Fibroblast of peridontal ligament (primary cell): ENCODE measurements at regions not wholly inside any gene's neighbourhood (a gene's known extent, or its start where the extent isn't known, plus 50 kb on each side); places are given as distances from the start of the nearest gene placed in this dataset.

Source experiments
- DNase-seq: peaks from one replicate; pipeline ENCODE4 v3.0.0-alpha.2; 2010; ENCODE audit errors: extremely low read depth

DNA sequence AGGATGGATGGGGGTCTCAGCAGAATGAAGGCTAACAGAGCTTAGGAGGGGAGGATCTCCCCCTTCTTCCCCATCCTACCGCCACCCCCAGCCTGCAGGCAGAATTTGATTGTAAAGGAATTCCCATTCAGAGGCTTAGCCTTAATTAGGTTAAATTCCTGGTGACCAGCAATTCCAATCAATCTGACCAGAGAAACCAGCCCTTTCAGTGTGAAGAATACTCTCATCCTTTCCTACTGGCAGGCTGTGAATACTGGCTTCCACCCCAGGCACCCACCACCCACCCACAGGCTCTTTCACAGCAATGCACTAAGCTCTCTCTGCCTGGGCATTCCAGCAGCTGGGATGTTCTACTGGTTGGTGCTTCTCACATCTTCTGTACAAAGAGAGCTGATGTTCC, 137.9 kb upstream of the LYZL1 start:
- no peak for DNase-seq

DNA sequence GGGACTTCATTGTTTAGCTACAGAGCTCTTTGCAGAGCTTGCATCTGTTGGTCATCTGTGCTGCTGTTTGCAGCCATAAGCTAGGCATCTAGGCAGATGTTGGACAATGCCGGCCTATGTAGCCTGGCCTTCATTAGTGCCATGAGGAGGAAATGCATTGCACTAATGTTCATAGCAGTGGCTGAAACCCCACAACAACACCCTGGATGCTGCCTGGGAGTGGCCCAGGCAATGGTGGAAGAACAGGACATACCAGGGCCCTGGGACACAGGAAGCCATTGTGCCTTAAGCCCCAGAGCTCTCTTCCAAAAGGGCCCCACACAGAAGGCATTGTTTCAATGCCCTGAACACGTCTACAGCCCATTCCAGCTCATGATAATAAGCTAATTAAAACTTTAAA, 131.5 kb upstream of the LYZL1 start:
- DNase-seq = no peak

DNA sequence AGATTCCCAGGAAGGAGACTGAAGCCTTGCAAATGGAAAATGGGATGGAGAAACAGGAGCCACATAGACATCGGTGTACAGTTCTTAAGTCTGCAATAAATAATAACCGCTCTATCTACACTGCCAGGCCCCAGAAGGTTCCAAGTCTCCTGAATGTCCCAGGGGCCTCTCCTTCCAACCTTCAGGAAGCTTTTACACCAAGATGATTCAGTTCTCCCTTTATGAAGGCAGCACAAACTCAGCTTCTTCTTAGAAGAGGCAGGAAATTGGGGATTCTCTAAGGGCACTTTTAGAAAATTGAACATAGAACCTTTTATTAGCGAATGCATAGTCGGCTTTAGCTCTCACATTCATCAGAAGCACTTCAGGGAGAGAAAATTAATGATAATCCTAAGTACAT, 130.8 kb upstream of the LYZL1 start:
- no peak for DNase-seq

DNA sequence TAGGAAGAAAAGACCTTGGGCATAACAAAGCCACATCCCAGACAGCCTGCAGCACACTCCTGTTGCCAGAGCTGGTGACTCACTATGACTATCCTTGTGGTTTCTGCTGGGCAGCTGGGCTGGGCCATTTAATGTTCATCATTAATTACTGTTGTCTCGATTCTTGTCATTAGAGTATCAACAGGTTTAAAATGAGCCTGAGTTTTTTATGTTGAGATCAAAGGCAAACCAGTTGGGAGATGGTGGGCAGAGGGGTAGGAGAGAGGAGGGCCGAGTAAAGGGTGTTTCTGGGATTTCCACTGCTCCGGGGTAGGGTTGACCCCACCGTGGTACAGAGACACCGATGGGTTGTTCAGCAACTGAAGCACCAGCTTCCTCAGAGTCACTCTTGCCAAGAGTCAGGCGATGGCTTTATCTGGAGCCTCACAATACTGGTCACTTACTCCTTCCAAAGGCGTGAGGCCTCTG, 128.7 kb upstream of the LYZL1 start:
- peak; percentile 70 for DNase-seq

DNA sequence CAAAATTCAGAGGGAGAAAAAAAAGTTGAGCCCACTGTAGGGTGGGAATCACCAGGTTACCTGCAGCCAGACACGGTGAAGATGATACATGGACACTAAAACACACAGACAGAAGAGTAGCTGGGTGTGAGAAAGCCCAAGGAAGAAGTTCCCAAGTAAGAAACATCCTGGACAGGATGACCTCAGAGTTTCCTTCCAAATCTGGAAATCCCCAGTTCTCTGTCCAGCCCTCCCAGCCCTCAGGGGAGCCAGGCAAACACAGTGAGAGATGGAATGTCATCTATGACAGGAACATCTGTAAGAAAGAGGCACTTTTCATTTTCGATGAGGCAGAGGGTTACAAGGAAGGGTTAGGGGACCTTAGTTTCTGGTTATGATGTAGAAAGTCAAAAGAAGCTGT, 125.1 kb upstream of the LYZL1 start:
- peak; percentile 70 for DNase-seq

DNA sequence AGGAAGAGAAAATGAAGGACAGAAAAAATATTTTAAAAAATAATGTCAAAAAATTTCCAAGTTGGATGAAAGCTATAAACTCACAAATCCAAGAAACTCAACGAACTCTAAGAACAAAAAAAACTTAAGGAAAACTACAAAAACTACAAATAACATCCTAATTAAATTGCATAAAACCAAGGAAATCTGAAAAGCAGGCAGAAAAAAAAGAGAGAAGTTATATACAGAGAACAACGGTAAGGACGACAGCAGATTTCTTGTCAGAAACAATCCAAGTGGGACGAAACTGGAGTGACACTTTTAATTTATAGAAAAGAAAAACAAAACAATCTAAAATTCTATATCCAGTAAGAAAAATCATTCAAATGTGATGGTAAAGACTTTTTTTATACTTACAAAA, 122.2 kb upstream of the LYZL1 start:
- DNase-seq = no peak

DNA sequence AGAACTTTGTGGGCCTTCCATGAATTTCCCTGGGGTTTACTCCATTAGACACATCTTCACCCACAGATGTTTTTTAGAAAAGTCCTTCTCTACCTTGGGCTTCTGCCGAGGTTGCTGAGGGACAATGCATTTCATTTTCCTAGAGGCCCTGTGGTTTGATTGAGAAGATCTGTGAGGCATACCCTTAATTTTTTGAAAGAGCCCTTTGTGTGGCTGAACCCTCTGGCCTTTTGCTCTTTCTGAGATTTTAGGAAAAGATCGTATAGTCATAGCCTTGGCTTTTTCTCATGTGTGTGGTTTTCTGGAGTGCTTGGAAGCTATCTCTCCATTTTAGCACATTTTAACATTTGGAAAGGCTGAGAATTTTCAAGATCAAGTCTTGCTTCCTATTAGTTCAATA, 119.8 kb upstream of the LYZL1 start:
- DNase-seq = no peak

DNA sequence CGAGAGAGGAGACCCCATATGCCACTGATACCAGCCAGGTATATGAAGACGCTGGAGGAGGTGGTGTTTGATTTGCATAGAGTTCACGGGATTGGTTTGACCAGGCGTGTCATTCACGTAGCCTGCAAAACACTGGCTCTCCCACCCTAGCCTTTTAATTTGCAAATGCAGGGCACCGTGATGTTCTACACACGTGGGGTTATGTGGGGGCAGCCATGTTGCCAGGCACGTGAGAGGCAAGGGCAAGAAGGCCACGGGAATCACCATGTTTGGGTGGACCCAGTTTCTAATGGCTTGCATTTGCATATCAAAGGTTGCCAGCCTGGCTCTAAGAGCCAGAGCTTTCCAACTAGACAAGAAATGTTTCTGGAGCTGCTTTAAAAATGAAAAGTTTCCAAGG, 117.2 kb upstream of the LYZL1 start:
- no peak for DNase-seq

DNA sequence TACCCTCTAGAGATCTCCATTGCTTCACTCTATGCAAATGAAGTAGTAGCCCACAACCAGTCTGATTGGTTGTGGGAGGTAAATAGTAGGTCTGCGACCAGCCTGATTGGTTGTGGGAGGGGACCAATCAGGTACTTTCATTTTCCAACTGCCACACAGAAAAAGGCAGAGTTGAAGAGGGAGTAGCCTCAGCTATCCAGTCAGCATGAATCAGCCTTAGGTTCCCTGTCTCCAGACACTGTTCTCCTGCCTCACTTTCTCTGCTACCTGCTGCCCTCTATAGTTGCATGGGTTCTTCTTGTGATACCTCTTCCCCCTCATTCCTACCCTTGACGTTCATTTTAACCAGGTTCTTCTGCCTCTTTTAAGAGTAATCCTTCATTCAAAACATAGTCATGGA, 114.5 kb upstream of the LYZL1 start:
- no peak for DNase-seq

DNA sequence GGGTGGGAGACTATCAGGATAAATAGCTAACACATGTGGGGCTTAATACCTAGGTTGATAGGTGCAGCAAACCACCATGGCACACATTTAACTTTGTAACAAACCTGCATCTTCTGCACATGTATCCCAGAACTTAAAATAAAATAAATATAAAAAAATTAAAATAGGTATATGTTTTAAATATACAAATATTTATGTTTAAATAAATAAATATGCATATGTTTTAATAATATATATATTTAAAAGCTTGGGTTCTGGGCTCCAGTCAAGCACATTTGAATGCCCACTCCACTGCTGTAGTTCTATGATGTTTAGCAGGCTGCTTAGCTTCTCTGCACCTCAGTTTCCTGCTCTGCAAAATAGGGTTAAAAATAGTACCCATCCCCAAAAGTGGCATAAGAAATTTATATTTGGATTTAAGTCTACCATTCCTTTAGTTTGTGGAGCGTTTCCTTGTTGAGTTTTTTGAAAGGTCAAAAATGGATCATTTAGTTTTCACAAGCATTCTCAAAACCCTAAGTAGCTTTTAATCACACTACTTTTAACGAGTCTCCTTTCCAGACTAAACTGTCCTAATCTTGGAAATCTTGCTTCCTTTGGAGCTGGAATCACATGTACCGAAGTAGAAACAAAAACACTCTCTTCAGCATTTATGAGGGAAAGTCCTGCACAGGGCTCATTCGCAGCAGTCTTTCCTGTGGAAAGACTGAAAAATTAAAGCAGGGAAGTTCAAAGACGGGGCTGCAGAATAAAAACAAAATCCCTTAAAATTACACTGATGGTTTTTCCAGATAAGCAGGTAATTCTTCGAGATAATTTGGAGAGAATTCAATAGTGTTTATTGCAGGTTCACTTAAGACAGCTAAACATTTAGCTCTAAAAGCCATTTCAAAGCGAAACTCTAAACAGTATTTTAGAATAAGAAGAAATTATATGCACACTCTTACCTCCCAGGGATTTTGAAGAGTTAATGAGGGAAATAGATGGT, 111.7 kb upstream of the LYZL1 start:
- DNase-seq = no peak

DNA sequence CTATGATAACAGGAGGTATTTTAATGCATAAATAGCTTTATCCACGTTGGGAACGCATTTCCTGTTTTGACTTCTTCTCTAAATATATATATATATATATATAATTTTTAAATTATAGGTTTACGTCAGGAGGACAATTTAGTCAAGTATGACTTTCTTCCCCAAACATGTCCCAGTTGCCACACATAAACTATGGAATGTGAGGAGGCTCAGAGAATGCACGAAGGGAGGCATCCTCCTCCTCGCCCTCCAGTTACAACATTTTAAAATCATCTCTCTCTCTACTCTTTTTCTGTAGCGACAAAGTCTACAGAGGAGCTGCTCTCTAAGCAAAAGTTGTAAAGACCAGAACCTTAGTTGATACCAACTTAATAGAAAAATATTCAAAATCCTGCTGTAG, 106.9 kb upstream of the LYZL1 start:
- DNase-seq = peak; percentile 61

DNA sequence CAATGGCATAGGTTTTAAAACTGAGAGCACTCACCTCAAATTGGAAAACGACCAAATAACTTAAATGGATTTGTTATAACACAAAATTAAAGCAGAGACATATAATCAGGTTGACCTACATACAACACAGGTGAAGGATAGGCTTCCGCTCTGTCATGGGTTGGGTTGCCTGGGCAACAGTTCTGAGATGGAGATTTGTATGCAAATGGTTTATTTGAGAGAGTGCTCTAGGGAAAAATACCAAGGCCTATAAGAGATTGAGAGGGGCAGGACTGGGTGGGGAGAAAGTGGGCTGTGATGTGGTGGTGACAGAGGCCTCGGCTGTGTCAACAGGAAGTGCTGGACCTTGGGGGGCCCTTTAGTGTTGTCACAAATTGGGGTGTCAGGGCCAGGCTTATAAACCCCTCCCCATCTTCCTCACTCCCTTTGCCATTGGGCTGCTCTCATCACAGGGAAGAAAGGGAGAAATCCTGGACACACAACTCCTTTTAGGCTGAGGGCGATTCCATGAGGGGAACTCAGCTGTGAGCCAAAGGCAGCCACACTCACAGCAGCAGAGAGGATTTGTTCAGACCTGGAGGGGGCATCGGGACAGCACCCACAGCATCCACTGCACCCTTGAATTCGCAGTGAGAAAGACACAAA, 105.4 kb upstream of the LYZL1 start:
- no peak for DNase-seq

DNA sequence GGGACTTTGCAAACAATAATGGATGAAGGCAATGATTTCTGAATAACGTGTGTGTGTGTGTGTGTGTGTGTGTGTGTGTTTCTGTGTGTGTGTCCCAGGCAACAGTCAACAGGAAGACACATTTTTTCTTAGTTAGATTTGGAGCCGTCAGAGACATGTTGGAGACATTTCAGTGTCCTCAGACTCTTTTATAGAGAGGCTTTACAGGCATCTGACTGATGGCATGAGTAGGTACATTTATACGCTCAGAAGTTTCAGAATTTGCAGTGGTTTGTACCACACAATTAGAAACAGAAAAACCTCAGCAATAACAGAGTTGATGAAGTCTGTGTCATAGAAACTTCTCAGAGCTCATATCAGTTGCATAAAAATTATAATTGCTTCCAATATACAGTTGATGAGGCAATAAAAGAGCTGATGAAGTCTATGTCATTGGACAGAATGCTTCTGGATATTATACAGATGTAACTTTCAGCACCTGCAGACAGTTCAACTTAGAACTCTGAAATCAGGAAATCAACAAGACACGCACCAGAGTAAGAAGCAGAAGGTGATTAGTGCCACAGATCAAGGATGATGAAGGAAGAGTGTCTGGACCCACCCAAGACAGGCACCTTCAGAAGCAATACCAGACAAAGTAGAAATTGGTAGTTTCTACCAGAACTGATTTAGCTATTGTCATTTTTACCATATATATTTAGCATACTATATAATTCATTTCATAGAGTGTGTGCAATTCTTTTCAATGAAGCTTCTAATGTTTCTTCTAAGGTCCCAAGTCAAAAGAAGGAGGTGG, 104.5 kb upstream of the LYZL1 start:
- DNase-seq = peak; percentile 21

DNA sequence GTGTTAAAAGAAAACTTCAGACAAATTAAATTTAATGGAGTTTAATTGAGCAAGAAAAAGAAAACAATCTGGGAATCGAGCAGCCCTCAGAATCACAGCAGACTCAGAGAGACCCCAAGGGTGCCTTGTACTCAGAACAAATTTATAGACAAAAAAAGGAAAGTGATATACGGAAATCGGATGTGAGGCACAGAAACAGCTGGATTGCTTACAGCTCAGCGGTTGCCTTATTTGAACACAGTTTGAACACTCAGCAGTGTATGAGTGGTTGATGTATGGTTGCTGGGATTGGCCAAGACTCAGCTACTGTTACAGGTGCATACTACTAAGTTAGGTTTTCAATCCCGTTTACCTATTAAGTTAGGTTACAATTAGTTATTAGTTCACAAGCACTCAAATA, 103.8 kb upstream of the LYZL1 start:
- no peak for DNase-seq

DNA sequence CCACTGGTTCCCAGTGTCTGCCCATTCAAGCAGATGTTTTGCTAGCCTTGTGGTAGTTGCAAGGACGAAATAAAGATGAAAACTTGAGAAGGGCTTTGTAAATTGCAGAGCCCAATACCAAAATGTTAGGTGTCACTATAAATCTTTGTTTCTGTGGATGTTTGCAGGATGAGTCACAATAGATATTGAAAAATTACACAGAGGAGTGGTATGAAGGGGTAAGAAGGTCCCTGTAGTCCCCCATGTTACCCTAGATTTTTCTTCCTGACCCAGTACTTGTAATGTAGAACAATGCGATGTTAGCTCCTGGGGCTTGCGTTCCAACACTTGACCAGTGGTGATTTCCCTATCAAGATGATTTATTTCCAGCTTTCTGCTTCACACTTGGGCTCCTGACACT, 102.6 kb upstream of the LYZL1 start:
- no peak for DNase-seq

DNA sequence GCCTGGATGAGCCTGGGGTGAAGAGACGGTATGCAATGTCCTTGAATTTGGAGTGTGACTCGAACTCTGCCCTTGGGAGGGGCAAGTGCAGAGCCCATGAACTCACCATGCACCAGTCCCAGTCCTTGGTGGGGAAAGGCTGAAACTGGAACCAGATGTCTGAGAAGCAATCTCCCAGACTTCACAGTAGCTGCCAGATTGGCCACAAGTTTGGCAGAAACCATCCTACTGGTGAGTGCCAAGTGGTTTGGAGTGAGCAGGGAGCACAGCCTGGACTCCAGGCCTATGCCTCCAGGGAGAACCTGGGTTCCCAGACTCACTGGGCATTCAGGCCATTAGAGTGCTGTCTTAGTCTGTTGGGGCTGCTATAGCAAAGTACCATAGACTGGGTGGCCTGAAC, 99.6 kb upstream of the LYZL1 start:
- DNase-seq = peak; percentile 98

DNA sequence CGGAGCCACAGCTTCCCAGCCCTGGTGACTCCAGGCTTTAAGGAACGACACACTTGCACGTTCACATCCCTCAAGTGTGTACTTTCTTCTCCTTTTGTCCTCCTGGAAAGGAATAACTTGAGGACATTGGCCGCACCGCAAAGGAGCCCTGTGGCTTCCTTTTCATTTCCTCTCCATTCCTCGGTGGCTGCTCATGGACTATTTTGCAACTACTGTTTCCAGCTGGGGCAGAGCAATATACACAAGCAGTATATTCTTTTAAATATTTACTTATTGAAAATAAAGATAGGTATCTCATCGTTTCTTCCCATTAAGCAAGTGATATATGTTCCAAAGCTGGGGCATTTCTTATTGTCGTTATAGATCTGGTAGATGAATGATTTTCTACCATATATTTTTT, 97.2 kb upstream of the LYZL1 start:
- peak; percentile 62 for DNase-seq

DNA sequence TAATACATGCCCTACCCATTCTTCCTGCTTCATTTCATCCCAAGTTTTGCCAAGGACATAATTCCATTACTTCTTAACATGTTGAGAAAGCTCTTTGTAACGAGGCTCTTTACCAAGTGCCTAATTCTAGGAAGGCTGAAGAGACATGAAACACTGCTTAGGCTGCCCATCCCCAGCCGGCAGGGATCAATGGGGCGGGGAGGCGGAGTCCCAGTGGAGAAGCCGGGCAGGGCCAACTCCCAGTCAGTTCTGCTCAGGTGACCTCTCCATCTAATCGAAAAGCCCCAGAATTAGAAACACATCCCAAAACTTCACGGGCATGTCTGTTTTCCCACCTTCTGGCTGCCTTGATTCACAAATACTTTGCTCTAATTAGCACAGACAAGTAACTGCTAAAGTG, 89.5 kb upstream of the LYZL1 start:
- DNase-seq = no peak

DNA sequence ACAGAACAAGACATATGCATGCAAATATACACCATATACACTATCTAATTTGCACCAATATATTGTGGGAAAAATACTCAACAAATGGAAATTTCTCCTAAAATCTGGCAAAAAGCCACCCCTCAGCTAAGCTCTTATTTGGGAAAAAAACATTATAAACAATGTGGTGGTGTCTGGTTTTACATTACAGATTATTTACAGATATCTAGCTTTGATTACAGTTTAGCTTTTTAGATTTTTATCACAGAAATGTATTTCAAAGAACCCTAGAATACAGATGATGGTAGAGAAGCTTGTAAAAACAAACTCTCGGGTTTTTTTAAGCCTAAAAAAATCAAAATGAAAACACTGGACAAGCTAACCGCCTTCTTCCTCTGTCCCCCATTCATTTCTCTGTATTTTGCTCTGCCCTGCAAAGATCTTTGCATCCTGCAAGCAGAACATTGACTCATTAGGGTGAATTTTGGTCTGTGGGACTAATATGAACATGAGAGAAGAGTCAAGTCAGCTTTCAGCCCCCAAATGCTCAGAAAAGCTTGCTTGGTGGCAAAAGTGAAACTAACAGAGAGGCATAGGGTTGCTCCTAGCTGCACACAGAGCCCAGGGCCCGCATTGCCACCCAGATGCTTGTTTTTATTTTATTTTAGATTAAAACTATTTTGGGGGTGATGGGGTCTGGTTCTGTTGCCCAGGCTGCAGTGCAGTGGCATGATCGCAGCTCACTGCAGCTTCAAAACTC, 88.8 kb upstream of the LYZL1 start:
- DNase-seq = peak; percentile 30

DNA sequence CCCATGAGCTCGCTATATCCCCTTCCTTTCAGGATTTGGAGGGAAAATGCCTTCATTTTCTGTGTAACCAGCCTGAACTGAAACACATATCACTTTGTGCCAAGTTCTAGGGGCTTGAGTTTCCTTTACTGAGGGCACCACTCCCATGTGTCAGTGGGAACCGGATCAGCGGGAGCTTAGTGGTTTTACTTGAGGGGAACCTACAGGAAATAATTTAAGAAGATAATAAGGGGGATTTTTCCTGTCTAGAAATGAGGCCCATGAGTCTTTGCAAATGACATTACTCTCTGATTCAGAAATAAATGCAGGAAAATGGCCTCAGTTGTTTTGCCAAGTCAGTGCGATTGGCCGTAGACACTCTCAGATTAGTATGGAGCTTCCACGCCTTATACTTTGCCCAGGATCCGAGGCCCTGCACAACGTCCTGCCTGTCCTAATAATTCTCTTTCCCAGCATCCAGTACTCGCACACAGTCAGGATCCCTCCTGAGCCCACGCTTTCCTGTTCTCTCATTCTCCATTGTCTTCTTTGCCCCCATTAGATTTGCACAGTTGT, 86.4 kb upstream of the LYZL1 start:
- DNase-seq = no peak

DNA sequence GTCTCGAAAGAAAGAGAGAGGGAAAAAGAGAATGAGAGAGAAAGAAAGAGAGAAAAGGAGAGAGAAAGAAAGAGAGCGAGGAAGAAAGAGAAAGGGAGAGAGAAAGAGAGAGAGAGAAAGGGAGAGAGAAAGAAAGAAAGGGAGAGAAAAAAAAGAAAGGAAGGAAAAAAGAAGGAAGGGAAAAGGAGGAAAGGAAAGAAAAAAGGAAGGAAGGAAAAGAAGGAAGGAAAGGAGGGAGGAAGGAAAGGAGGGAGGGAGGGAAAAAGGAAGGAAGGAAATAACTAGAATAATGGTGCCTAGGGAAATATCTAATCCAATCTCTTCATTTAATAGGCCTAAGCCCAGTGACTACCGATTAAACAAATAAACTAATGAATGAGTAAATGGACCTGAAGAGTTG, 85.4 kb upstream of the LYZL1 start:
- DNase-seq = no peak
